Kidney glomerular epithelial cell (primary cell): ENCODE measurements at regions not wholly inside any gene's neighbourhood (a gene's known extent, or its start where the extent isn't known, plus 50 kb on each side); places are given as distances from the start of the nearest gene placed in this dataset.
A peak's percentile ranks its signal among the peaks of the same experiment; 100 is the strongest.

Source experiments
- DNase-seq: peaks from one replicate; lab custom pipeline; 2025; lab: John Stamatoyannopoulos, UW

DNA sequence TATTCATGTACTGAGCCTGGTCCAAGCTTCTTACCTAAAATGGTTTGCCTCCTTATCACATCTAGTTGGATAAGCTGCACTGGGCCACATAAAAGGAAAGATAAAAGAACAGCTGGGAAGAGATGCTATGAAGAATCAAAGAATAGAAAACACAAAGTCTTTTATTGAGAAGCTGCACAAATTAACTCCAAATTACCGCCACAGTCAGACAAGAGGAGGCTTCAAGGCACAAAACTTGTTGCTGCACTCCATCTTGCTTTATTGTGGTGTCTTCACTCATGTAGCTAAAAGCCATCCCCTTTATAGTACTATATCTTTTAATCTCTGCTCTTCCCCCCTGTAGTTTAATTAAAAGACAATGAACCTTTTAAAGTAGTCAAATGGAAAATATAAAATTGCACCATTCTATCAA lies 330.6 kb upstream of the PMFBP1 start:
- no peak for DNase-seq

DNA sequence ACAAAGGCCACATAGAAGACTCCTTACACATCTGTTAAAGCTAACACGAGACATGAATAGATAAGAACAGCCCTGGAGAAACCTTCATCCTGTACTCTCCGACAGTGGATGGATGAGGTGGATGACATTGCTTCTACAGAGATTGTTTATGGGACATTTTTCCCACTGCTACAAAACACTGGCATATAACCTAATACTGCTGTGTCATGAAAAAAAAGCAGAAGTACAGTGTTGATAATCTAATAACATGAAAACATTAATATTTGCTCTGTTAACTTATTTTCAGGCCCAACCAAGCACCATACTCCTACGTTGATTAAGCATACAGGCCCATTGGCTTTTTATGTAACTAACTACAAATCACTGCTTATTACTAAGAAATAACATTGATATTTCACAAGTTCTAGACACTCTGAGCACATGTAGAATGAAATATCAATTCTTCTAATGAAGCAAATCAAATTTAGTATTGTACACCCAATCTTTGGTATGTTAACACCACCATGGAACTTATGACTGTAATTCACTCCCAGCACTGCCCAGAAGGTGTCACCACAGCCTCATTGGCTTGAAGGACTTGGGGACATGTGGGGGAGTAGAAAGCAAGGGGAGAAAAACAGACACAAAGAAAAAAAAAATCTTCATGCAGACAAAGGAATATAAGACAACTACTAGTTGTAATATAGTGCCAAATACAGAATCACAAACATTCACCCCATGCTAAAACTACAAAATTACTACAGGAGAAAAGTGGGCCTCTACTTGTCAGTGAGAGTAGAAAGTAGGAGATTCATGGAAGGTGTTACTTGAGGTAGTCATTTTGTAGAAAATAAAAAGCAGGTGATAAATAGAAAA lies 330.0 kb upstream of the PMFBP1 start:
- peak; percentile 63 for DNase-seq

DNA sequence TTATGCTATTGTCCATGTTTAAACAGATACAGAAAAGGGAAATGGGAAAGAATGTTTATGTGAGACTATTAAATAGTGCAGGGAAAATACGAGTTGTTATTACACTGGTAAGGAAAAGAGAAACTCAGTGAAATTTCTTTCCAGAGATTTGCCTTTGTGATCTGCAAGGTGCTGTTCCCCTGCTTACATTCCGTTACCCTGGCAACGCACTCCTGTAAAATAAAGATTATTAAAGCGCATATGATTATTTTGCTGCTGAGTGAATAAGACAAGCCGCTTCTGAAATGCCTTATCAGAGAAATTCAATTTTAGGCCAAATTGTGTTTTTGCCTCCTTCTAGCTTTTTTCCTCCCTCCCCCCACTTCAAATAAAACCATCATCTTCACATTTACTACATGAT lies 328.6 kb upstream of the PMFBP1 start:
- no peak for DNase-seq

DNA sequence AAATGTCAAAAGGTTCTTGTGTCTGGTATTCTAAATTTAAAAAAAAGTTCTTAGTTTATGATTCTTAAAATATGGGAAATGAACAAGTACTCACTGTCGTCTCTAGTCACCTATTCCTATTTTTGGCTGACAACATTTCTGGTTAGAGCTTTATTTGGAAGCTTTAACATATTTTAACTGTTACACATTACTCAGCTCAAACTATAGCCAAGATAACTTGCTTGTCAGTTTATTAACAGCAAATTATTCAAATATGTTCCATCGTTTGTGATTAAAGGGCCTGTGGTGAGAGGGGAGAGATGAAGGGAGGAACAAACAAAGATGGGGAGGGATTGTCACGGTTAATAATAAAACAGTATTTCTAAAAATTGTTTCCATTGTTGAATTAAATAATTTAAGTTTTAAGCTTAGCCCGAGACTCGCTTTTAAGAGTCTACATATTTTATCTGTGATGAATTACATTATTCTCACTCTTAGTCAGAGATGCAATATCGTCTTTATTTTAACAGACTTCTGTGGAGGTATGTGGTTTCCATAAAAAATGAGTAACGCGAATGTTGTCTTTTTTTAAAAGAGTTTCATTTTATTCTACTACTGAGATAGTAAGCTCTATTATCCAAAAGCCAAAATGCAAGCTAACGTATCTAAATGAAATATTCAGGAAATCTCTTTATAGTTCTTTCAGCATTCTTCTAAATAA lies 321.9 kb upstream of the PMFBP1 start:
- no peak for DNase-seq

DNA sequence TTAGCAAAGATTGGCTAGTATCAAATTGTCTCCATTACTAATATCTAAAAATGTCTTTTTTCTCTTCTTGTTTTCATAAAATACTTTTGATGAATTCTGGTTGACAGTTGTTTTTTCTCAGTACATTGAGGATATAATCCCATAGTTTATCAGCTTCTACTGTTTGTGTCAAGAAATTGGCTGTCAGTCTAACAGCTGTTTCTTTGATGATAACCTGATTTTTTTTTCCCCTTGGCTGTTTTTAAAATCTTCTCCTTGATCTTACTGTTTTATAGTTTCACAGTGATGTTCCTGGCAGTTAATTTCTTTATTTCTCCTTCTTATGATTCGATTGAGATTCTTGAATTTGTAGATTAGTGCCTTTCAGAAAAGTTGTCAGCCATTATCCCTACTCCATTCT lies 315.3 kb upstream of the PMFBP1 start:
- no peak for DNase-seq

DNA sequence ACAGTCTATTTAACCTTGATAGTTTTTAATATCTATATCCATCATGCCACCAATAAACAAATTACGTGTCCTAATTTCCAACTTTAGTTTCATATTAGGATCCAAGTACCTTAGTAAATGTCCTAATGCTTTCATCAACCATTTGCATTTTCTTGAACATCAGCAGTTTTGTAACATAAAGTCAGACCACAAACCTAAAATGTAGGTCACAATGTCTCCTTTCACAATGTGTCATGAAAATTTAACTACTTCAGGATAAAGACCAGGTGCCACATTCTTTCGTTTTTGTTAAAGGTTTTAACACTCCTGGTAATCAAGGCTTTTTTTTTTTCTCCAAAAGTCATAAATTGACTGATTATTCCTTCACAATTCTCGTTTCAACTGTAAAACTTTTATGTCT lies 310.7 kb upstream of the PMFBP1 start:
- DNase-seq, result no peak

DNA sequence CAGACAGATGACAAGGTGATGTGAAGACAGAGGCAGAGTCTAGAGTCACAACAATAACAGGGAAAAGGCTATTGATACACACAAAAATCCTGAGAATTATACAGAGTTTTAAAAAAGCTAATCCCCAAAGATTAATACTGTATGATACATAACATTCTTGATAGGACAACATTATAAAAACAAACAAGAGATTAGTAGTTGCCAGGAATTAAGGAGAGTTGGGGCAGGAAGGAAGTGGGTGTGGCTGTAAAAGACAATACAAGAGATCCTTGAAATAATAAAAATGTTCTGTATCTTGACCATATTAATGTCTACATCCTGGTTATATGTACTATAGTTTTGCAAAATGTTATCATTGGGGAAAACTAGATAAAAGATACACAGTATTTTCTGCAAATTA lies 309.5 kb upstream of the PMFBP1 start:
- no peak for DNase-seq

DNA sequence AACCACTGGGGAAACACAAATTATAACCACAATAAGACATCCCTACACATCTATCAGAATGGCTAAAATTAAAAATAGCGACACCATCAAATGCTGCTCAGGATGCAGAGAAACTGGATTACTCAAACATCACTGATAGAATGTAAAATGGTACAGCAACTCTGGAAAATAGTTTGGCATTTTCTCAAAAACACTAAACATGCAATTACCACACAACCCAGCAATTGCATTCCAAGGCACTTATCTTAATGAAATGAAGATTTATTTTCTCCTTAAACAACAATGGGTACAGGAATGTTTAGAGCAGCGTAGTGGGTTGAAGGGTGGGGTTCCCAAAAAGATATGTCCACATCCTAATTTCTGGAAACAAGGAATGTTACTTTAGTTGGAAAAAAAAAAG lies 309.0 kb upstream of the PMFBP1 start:
- DNase-seq, result no peak

DNA sequence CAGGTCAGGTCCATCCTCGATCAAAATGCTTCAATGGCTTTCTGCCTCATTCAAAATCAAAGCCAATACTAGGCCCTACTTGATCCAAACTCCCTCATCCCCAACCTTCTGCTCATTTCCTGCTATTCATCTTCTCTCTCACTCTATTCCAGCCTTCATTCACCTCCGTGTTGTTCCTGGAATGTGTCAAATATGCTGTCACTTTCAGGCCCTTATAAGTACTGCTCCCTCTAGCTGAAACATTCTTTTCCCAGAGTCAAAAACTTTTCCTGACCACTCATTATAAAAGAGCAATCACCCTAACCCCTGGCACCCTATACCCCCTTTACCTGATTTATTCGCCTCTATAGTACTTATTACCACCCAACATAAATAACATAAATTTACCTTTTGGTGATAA lies 303.7 kb upstream of the PMFBP1 start:
- DNase-seq, result no peak

DNA sequence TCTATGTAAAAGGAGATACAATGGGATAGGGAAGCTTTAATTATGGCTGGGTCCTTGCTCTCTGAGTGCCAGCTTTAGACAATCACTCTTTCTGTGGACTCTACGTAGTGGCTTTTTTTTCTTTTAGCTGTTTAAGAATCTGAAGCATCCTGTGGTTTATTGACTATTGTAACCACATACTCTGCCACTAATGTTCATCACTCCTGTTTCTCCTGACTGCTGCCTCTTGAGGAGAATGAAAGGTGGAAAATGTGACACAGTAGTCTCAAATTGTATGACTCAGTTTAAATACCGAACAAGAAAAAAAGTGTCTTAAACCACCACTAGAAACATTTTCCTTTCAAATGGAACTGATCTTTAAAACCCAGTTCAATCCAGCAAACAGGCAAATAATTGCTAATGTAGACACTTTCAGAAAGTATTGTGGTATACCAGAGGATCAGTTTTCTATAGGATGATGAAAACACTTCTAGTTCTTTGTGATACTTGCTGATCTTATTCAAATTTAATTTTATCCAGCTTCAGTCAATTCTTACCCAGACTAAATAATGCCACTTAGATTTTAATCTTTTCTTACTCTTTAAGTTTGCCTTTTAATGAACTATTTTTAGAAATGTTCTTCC lies 302.7 kb upstream of the PMFBP1 start:
- DNase-seq, result peak; percentile 83

DNA sequence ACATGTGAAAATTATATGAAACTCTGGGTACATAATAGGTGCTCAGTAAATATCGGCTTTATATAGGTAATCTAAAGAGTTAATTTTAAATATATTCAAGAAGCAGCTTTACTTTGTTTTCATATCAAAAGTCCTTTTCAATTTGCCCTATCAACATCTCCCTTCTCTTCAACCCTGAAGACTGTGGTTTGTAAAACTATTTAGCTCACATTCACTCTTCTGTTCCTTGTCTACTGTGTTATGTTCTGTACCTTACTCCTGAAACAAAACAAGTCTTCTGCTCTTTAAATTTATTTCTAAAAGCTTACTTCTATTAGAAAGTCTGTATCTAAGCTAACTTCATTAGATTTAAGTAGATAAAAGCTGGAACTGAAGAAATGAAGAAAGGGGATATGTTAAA lies 301.7 kb upstream of the PMFBP1 start:
- DNase-seq, result no peak

DNA sequence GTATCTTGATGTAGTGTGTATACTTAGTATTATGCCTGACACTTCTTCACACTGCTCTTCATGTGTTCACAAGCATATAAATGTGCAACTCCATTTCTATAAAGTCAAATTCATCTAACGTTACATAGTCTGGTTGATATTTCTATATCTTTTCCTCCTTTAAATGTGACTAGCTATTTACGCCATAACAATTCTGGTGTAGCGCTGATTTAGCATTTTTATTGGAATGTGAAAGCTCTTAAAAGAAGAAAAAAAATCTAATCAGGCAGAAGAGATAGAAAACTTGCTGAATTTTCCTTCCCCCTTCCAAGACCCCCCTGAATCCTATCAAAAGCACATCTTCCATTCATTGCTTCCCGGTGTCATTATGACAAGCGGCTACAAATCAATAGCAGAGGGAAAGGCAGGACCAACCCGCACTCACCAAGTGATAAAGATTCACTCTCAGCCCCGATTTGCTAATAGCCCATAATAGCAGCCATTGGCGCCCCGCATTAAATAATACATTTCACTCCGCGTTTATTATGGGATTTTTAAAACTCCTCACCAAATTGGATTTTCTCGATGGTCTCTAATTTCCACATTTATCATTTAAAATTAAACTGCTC lies 299.5 kb upstream of the PMFBP1 start:
- no peak for DNase-seq

DNA sequence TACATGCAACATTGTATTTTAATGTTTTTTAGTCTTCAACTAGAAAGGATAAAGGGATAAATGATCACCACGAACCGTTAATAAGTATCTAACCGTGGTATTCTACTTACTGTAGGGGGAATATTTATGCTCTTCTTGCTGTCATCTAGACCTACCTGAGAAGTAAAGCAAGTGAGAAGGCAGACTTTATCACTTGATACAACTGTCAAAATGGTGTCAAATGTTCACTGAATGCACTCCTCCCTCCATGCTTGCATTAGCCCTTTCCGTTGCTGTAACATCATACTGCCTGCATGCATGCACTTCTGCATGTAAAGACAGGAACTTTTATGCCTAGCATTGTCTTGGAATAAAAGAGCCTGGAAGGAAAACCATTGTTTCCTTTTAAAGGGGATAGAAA lies 298.6 kb upstream of the PMFBP1 start:
- no peak for DNase-seq

DNA sequence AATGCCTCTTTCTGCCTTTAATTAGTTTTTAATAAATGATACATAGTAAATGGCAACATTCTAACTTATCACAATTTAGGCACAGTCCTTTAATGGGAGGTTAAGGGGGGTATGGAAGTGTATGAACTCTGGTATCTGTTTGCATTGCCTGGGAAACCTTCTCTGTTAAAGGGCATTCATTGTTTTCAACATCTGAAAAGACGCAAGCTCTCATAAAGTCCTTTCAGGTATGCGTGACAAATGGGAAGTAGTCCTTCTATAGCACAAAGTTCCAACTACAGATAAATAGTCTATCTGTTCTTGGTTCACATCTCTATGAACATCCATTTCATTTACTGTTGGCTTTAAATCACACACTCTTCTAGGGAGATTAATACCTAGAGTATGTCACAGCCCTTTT lies 298.0 kb upstream of the PMFBP1 start:
- DNase-seq, result no peak

DNA sequence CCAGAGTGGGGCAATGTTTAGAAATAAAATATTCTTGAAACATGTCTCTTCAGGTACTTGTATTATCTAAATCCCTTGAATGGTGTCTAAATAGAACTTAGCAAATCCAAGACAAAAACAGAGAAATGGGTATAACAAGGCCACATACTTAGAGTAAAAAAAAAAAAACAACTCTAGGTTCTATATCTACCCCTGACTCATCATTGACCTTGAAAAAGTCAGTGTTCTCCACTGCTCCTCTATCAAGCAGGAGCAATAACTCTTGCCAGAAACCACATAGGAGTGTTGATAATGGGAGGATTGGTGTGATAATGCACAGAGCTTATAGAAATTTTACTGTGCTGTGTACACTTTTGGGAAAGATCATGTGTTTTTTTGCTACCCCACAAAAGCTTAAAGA lies 296.6 kb upstream of the PMFBP1 start:
- DNase-seq, result no peak

DNA sequence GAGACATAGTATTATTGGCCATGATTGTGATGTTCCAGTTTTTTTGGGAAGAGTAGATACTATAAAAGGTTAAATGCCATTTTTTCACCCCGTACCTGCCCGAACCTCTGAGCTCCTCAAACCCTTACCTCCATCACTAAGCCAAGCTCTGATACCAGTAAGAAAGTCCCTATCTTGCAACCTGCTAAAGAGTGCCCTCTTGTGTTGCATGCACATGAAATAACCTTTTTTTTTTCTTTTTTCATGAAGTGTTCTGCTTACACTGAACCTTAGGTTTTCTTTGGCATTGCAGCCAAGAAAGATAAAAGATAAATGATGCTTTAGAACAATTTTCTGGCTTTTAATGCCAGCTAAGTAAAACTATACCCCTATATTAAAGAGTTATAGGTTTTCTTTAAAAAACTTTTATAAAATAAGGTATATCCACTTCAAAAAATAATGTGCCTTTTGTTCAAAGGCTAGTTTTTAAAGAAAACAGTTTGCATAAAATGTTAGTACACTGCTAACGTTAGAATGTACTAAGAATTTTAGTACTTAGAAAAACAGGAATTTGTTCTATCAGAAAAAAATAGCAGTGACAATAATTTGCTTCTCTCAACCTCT lies 295.3 kb upstream of the PMFBP1 start:
- peak; percentile 51 for DNase-seq

DNA sequence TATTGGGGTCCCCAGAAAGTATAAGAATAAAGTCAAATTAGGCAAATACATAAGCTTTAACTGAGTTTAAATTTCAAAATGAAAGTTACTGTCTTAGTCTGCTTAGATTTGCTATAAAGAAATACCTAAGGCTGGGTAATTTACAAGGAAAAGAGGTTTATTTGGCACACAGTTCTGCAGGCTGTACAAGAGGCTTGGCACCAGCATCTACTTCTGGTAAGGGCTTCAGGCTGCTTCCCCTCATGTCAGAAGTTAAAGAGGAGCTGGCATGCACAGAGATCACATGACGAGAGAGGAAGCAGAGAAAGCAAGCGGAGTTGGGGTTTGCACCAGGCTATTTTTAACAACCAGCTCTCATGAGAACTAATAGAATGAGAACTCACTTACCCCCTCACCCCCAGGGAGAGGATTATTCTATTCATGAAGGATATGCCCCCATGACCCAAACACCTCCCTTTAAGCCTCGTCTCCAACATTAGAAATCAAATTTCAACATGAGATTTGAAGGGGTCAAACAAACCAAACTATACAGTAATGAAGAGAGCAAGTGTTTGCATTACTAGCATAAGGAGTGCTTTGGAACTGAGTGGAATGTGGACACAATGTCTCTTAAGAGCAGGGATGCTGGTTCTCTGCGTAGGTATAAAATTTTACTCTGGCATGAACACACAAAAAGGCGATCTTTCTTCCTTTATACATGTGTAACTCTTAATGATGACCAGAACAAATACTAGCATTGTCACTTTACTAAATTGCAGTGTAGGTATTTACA lies 292.8 kb upstream of the PMFBP1 start:
- DNase-seq, result no peak

DNA sequence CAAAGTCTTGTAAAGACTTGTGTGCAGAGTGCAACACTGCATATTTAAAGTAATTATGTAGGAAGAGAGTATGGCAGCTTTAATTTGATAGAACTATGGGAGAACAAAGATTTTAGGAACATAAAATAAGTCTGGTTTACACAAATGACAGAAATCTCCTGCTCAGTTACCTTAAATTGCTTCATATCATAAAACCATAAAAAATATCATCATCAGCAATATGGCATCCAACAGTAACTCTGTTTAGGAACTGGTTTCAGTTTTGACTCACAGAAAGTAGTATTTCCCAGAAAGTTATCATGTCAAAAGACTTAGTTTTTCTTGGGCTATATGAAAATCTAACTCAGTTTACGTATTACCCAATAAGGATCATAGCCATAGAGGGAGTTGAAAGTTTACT lies 292.1 kb upstream of the PMFBP1 start:
- no peak for DNase-seq

DNA sequence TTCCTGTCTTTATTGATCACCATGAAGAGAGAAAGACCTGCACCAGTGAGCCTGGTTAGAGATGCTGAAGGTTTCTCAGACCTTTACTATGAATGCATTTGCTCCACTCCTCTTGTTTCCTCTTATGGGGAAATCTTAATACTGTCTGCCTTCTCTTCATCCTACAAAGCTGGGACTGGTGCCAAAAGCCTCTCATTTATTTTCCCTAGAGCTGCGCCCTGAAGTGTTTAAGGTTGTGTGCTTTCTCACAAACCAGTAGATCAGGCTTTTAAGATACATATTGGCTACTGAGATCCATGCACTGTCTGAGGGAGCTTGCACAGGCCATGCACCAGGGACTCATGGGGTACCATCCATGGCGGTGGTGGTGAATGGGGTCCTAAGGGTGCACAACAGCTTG lies 286.1 kb upstream of the PMFBP1 start:
- DNase-seq, result no peak

DNA sequence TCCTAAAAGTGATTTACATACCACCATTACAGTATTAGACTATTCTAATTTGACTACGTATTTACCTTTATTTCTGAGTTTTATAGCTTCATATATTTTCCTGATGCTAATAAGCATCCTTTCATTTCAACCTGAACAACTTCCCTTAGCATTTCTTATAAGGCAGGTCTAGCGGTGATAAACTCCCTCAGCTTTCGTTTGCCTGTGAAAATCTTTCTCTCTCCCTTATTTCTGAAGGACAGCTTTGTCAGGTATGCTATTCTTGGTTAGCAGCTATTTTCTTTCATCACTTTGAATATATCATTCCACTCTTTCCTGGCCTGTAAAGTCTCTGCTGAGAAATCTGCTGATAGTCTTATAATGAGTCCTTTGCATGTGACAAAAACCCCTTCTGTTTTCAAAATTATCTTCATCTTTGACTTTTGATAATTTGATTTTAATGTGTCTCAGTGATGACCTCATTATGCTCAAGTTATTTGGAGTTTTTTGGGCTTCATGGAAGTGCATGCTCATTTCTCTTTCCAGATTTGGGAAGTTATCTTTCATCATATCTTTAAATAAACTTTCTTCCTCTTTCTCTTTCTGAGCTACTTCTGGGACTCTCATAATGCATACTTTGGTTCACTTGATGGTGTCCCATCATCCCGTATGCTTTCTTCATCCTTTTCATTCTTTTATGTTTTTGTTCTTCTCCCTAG lies 285.4 kb upstream of the PMFBP1 start:
- DNase-seq, result no peak
